H9 (cell line): ENCODE measurements at regions not wholly inside any gene's neighbourhood (a gene's known extent, or its start where the extent isn't known, plus 50 kb on each side); places are given as distances from the start of the nearest gene placed in this dataset.

Source experiments
- DNase-seq: peaks from one replicate; pipeline ENCODE4 v3.0.0-alpha.2; 2017
- H2AFZ ChIP-seq: one replicate; pipeline ENCODE4 v1.6.1; 2013; ENCODE audit warnings: mild to moderate bottlenecking, low read length, control low read depth, moderate library complexity
- H2AK5ac ChIP-seq: 2 replicates; pipeline ENCODE4 v1.6.1; 2013; ENCODE audit warnings: low read length, control low read depth, mixed read lengths; ENCODE audit not compliant: insufficient read length
- H2BK120ac ChIP-seq: one replicate; pipeline ENCODE4 v1.6.1; 2013; ENCODE audit warnings: low read depth, mild to moderate bottlenecking, low read length, control low read depth, inconsistent platforms; ENCODE audit not compliant: poor library complexity, severe bottlenecking
- H2BK12ac ChIP-seq: 2 replicates; pipeline ENCODE4 v1.6.1; 2013; ENCODE audit warnings: low read length, control low read depth, mixed read lengths, low read depth; ENCODE audit not compliant: insufficient read length
- H2BK15ac ChIP-seq: 2 replicates; pipeline ENCODE4 v1.6.1; 2013; ENCODE audit warnings: low read depth, low read length, control low read depth
- H2BK20ac ChIP-seq: one replicate; pipeline ENCODE4 v1.6.1; 2013; ENCODE audit warnings: low read depth, mild to moderate bottlenecking, low read length, control low read depth, inconsistent platforms; ENCODE audit not compliant: poor library complexity, severe bottlenecking
- H2BK5ac ChIP-seq: 2 replicates; pipeline ENCODE4 v1.6.1; 2013; ENCODE audit warnings: low read length, control low read depth, mixed read lengths; ENCODE audit not compliant: insufficient read length
- H3K14ac ChIP-seq: 2 replicates; pipeline ENCODE4 v1.6.1; 2013; ENCODE audit warnings: low read length, control low read depth; ENCODE audit not compliant: insufficient read depth
- H3K18ac ChIP-seq: 2 replicates; pipeline ENCODE4 v1.6.1; 2013; ENCODE audit warnings: low read depth, mild to moderate bottlenecking, mixed read lengths, low read length, control low read depth; ENCODE audit not compliant: insufficient read length
- H3K23ac ChIP-seq: 2 replicates; pipeline ENCODE4 v1.6.1; 2013; ENCODE audit warnings: low read length, control low read depth, mixed read lengths, low read depth; ENCODE audit not compliant: insufficient read length
- H3K23me2 ChIP-seq: 2 replicates; pipeline ENCODE4 v1.6.1; 2013; ENCODE audit warnings: low read depth, mild to moderate bottlenecking, mixed read lengths, low read length, control low read depth; ENCODE audit not compliant: insufficient read length, poor library complexity, severe bottlenecking
- H3K27ac ChIP-seq: 2 replicates; pipeline ENCODE4 v1.5.1; 2013; ENCODE audit warnings: low read length, control low read depth, mixed read lengths, low read depth; ENCODE audit not compliant: insufficient read length
- H3K27me3 ChIP-seq: 2 replicates; pipeline ENCODE4 v1.6.1; 2013; ENCODE audit warnings: low read length, control low read depth, inconsistent platforms; ENCODE audit not compliant: insufficient read depth
- H3K4ac ChIP-seq: 2 replicates; pipeline ENCODE4 v1.6.1; 2013; ENCODE audit warnings: low read depth, mild to moderate bottlenecking, control low read depth, inconsistent platforms, low read length, moderate library complexity
- H3K4me1 ChIP-seq: 2 replicates; pipeline ENCODE4 v1.6.1; 2013; ENCODE audit warnings: low read length, control low read depth, inconsistent platforms; ENCODE audit not compliant: insufficient read depth
- H3K4me2 ChIP-seq: 2 replicates; pipeline ENCODE4 v1.6.1; 2013; ENCODE audit warnings: low read length, control low read depth, mixed read lengths; ENCODE audit not compliant: insufficient read length, insufficient read depth
- H3K56ac ChIP-seq: 2 replicates; pipeline ENCODE4 v1.6.1; 2013; ENCODE audit warnings: low read depth, mild to moderate bottlenecking, mixed read lengths, low read length, control low read depth; ENCODE audit not compliant: insufficient read length
- H3K79me1 ChIP-seq: 2 replicates; pipeline ENCODE4 v1.6.1; 2013; ENCODE audit warnings: low read depth, mild to moderate bottlenecking, moderate library complexity, low read length, control low read depth, inconsistent platforms; ENCODE audit not compliant: insufficient read depth, poor library complexity, severe bottlenecking
- H3K79me2 ChIP-seq: 2 replicates; pipeline ENCODE4 v1.6.1; 2013; ENCODE audit warnings: low read length, control low read depth, inconsistent platforms; ENCODE audit not compliant: insufficient read depth
- H3K9ac ChIP-seq: 2 replicates; pipeline ENCODE4 v1.6.1; 2013; ENCODE audit warnings: low read length, control low read depth, mixed read lengths; ENCODE audit not compliant: insufficient read length; ENCODE audit errors: extremely low read depth
- H3K9me3 ChIP-seq: one replicate; pipeline ENCODE4 v1.6.1; 2013; ENCODE audit warnings: low read depth, low read length, inconsistent platforms; ENCODE audit not compliant: control insufficient read depth
- H3T11ph ChIP-seq: one replicate; pipeline ENCODE4 v1.6.1; 2013; ENCODE audit warnings: mild to moderate bottlenecking, low read length, control low read depth, inconsistent platforms
- H4K20me1 ChIP-seq: one replicate; pipeline ENCODE4 v1.6.1; 2013; ENCODE audit not compliant: control insufficient read depth, insufficient read length, insufficient read depth
- H4K5ac ChIP-seq: 2 replicates; pipeline ENCODE4 v1.6.1; 2013; ENCODE audit warnings: low read depth, mild to moderate bottlenecking, mixed read lengths, low read length, control low read depth; ENCODE audit not compliant: insufficient read length
- H4K8ac ChIP-seq: replicated peaks from 2 replicates; pipeline ENCODE4 v1.6.1; 2013; ENCODE audit warnings: low read length, control low read depth, mixed read lengths, low read depth; ENCODE audit not compliant: insufficient read length
- H4K91ac ChIP-seq: 2 replicates; pipeline ENCODE4 v1.6.1; 2013; ENCODE audit warnings: low read depth, mild to moderate bottlenecking, moderate library complexity, mixed read lengths, low read length, control low read depth; ENCODE audit not compliant: insufficient read length
- H3K27ac Mint-ChIP-seq, 3 experiments: 2 replicates in 2 of 3; 3 replicates in 1 of 3; pipeline ENCODE4 v1.8.0; 2020 to 2021; ENCODE audit warnings: mixed read lengths in 3 of 3, mild to moderate bottlenecking in 1 of 3, moderate library complexity in 1 of 3
- H3K27me3 Mint-ChIP-seq: 2 replicates; pipeline ENCODE4 v1.8.0; 2021; ENCODE audit warnings: low read depth, mild to moderate bottlenecking, moderate library complexity, mixed read lengths
- H3K36me3 Mint-ChIP-seq, 3 experiments: 2 replicates in 2 of 3; 3 replicates in 1 of 3; pipeline ENCODE4 v1.8.0; 2020 to 2021; ENCODE audit warnings: low read depth in 3 of 3, mixed read lengths in 3 of 3; ENCODE audit not compliant: insufficient read depth in 1 of 3
- H3K4me1 Mint-ChIP-seq, 2 experiments: 2 replicates each; pipeline ENCODE4 v1.8.0; 2020; ENCODE audit warnings: mixed read lengths in 2 of 2
- H3K4me3 Mint-ChIP-seq, 2 experiments: 2 replicates in 1 of 2; 3 replicates in 1 of 2; pipeline ENCODE4 v1.8.0; 2020 to 2021; ENCODE audit warnings: mild to moderate bottlenecking in 2 of 2, mixed read lengths in 2 of 2, moderate library complexity in 1 of 2
- H3K9me3 Mint-ChIP-seq, 2 experiments: 2 replicates in 1 of 2; 3 replicates in 1 of 2; pipeline ENCODE4 v1.8.0; 2020; ENCODE audit warnings: mild to moderate bottlenecking in 2 of 2, mixed read lengths in 2 of 2, moderate library complexity in 1 of 2
- WGBS: extraction: QIAGEN DNeasy Blood & Tissue Kit; methylation state at CpG from one replicate; pipeline ENCODE4 v1.1.7; 2013; ENCODE audit warnings: missing lambda C conversion rate, low lambda C conversion rate, mixed read lengths; ENCODE audit not compliant: insufficient read length; ENCODE audit errors: extremely low coverage; 5-methylcytosine and 5-hydroxymethylcytosine counted together
- TF ChIP-seq, protein P1 (sequence below): fragments of 200-600 bp; sonication (generic); conservative IDR thresholded peaks from 3 replicates; pipeline ENCODE4 v1.8.0; 2021; ENCODE audit warnings: antibody characterized with exemption, mild to moderate bottlenecking

GRCh38 chr10:6320320-6321010 lies 117.7 kb downstream of the PFKFB3 start:
- H4K20me1 ChIP-seq = no peaks in the 10 kb centered on the region
- no peak overlapping the region for H3K23ac ChIP-seq
- H2BK120ac ChIP-seq = no peak overlapping the region
- no peak overlapping the region for H3K4ac ChIP-seq
- no peak overlapping the region for H3K14ac ChIP-seq
- WGBS = no CpG with 5 or more reads among the region's 6 CpGs
- no peak overlapping the region for H3K18ac ChIP-seq
- H4K5ac ChIP-seq = no peak overlapping the region
- H3K56ac ChIP-seq = no peak overlapping the region
- H3K27ac ChIP-seq = no peak overlapping the region
- no peak overlapping the region for H4K8ac ChIP-seq
- no peak for DNase-seq
- Mint-ChIP-seq H3K27me3 (no peaks in the 10 kb centered on the region), H3K9me3 (no peaks in the 10 kb centered on the region), H3K4me1 (no peaks in the 10 kb centered on the region), H3K4me3 (no peak overlapping the region), H3K36me3 (no peaks in the 10 kb centered on the region), H3K27ac (no peak overlapping the region)
- H3T11ph ChIP-seq = no peak overlapping the region
- no peaks in the 10 kb centered on the region for H3K23me2 ChIP-seq
- H2BK5ac ChIP-seq = no peak overlapping the region
- H3K27me3 ChIP-seq = no peaks in the 10 kb centered on the region
- H3K79me1 ChIP-seq = no peaks in the 10 kb centered on the region
- no peaks in the 10 kb centered on the region for H3K9me3 ChIP-seq
- H2BK15ac ChIP-seq = no peak overlapping the region
- H2AK5ac ChIP-seq = no peak overlapping the region
- no peak overlapping the region for H3K4me2 ChIP-seq
- H2AFZ ChIP-seq = no peak overlapping the region
- H4K91ac ChIP-seq = no peak overlapping the region
- H2BK12ac ChIP-seq = no peak overlapping the region
- no peaks in the 10 kb centered on the region; the same call in 1 of the 2 replicates for H3K4me1 ChIP-seq
- H2BK20ac ChIP-seq = no peak overlapping the region
- TF ChIP-seq, protein P1, sequence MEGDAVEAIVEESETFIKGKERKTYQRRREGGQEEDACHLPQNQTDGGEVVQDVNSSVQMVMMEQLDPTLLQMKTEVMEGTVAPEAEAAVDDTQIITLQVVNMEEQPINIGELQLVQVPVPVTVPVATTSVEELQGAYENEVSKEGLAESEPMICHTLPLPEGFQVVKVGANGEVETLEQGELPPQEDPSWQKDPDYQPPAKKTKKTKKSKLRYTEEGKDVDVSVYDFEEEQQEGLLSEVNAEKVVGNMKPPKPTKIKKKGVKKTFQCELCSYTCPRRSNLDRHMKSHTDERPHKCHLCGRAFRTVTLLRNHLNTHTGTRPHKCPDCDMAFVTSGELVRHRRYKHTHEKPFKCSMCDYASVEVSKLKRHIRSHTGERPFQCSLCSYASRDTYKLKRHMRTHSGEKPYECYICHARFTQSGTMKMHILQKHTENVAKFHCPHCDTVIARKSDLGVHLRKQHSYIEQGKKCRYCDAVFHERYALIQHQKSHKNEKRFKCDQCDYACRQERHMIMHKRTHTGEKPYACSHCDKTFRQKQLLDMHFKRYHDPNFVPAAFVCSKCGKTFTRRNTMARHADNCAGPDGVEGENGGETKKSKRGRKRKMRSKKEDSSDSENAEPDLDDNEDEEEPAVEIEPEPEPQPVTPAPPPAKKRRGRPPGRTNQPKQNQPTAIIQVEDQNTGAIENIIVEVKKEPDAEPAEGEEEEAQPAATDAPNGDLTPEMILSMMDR = no peak
- H3K79me2 ChIP-seq = no peaks in the 10 kb centered on the region
- H3K9ac ChIP-seq = no peak overlapping the region
